NCI-H82 (cell line): ENCODE measurements at regions not wholly inside any gene's neighbourhood (a gene's known extent, or its start where the extent isn't known, plus 50 kb on each side); places are given as distances from the start of the nearest gene placed in this dataset.

Experiments used
- DNase-seq: peaks from one replicate; lab custom pipeline; 2025; lab: John Stamatoyannopoulos, UW

DNA sequence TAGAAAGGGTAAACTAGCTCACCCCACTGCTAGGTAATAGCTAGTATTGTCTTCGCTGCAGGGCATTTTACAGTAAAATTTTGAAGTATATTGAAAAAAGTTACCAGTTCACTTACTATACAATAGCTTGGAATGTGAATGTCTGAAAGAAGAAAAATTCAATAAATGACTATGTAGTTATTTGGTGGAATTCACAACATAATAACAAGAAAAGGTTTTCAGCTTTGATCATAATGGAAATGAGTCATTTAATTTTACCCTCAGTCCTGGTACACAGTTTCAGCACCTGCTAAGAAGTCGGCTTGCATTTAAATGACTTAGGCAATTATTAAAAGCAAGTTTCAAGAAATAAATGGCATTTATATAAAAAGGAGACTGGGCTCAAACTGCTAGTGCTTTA is 90.4 kb downstream of the NUP35 start:
- DNase-seq: no peak

- DNase-seq: no peak
Measured at GRCh38 chr2:183215917-183216316, 91.7 kb downstream of the NUP35 start.

GRCh38 chr2:183219888-183220287 is 95.6 kb downstream of the NUP35 start:
- no peak for DNase-seq

- DNase-seq: no peak
Measured at GRCh38 chr2:183222751-183223150, 98.5 kb downstream of the NUP35 start.

GRCh38 chr2:183224948-183225347 is 100.7 kb downstream of the NUP35 start:
- DNase-seq: no peak

GRCh38 chr2:183227176-183227575 is 102.9 kb downstream of the NUP35 start:
- no peak for DNase-seq

- DNase-seq: no peak
Measured at GRCh38 chr2:183229386-183229785, 105.1 kb downstream of the NUP35 start.

DNA sequence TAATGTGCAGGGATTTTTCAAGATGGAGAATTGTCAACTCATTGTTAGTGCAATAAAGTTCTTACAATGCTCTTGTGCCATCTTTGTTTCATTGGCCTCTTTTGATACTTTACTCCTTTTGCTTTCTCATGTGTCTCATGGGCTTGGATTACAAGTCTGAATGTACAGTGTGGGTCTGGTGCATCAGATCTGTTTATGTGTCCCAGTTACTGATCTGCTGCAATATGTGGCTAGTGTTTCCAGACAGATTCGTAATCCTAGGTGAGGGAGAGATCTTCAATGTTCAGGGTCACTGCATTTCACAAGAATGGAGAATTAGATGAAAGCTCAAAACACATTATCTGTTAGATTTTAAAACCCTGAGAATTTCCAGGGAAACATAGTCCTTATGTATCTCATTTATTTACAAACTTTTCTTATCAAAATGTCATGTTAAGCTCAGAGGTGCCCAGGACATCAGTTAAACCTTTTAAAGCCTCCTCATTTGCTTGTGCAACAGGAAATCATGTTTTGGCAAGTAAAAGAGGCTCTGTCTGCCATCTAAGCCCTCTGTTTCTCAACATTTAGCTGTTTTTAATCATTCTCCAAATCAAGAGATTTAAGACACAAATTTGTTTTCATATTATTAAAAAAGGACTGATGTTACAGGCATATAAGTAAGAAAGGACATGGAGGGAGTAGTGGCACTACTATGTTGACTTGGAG is 108.1 kb downstream of the NUP35 start:
- peak; percentile 16 for DNase-seq

DNA sequence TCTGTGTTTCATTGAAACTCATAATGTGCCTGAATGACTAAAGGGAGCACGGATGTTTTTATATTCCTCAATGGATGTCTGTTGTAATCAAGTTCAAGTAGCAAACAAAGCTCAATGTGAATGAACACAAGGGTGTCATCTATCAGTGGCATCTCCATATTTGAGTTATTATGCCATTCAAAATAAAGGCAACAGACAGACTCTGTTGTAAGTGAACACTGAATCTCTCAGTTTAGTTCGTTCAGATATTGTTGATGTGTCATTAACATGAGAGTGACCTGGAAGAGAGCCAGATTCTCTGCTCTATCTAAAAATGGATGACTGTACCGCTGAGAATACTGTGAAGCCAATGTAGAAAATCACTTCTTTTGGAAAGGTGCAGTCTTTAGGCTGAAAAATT is 118.7 kb downstream of the NUP35 start:
- peak; percentile 68 for DNase-seq

- DNase-seq: peak; percentile 95
Measured at GRCh38 chr2:183243758-183244157, 119.5 kb downstream of the NUP35 start.

DNA sequence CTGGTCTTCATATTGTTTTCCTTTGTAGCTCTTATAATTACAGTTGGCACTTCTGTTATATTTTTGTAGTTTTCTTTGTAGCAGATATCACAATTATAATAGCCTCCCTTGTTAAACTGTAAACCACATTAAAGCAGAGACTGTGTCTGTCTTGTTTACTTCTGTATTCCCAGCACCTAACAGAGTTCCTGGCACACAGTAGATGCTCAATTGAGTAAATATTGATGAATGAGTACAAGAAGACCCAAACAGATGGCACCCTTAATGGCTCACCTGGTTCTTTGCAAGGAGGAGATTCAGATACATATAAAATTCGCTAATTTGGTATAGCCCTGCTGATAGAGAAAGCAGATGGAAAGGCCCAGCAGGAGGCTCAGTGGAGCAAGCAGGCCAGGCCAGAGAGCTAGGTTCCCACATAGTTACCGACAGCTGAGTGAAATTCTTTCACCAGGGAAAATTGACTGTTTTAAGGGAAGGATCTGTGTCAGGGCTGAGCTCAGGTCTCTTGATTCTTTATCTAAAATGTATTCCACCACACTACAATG is 120.1 kb downstream of the NUP35 start:
- DNase-seq: peak; percentile 74

- DNase-seq: peak; percentile 75
Measured at GRCh38 chr2:183248866-183249567, 124.8 kb downstream of the NUP35 start.

- peak; percentile 43 for DNase-seq
Measured at GRCh38 chr2:183250061-183250460, 125.8 kb downstream of the NUP35 start.

DNA sequence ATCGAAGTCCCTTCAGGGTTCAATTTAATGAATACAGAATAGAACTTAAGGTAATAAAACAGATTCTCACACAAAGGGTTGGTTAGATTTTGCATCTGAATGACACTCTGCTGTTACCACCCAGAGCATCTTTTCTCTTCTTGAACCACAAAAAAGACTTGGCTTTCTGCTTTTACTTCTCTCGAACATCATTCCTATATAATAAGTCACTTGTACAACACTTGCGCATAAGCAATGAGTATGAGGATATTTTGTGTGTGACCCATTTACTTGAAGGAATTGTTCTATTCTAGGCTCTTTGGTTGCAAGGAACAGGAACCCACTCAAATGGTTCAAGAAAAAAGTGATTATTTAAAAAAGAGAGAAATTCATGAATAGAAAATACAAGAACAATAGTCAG is 126.2 kb downstream of the NUP35 start:
- DNase-seq: no peak

DNA sequence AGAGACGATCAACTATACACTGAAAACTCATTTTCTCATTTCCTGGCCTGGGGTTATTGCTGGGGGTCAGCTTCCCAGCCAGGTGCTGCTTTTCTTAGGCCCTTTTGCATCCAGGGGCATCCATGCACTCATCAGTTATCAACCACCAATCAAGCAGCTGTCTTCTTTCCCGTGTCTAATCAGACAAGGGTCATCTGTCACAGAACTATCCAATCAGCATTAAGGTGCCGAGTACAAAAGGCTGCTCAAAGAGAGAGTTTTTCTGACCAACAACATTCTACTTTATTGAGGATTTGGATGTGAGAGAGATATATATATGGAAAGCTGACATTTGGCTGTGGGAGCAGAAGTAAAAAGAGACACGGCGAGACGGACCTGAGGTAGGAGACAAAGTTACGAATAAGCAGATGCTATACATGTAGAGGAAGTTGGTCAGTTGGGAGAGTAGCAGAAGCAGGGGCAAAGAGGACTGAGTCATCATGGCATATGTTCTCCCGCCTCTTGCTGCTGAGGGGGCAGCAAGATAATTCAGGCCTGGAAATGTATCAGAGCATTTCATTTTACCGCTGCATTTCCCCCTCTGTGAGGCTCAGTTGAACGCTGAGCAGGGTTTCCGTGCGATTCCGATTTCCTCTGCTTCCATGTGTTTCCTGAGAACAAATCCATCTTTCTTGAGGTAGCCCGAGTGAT is 129.3 kb downstream of the NUP35 start:
- peak; percentile 7 for DNase-seq

- no peak for DNase-seq
Measured at GRCh38 chr2:183255411-183255810, 131.2 kb downstream of the NUP35 start.

- no peak for DNase-seq
Measured at GRCh38 chr2:183259921-183260320, 135.7 kb downstream of the NUP35 start.

GRCh38 chr2:183260527-183260926 is 136.3 kb downstream of the NUP35 start:
- DNase-seq: no peak

DNA sequence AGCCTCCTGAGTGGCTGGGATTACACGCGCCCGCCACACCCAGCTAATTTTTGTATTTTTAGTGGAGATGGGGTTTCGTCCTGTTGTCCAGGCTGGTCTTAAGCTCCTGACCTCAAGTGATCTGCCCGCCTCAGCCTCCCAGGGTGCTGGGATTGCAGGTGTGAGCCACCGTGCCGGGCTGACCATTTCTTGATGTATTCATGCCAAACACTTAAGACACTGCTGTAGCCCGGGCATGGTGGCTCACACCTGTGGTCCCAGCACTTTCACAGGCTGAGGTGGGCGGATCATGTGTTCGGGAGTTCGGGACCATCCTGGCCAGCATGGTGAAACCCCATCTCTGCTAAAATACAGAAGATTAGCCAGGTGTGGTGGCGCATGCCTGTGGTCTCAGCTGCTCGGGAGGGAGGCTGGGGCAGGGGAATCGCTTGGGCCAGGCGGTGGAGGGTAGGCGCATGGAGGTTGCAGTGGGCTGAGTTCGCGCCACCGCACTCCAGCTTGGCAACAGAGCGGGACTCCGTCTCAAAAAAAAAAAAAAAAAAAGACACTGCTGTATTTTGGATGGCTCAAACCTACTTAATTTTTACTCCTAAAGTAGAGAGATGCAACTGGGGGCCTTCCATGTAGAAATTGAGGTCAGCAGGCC is 140.8 kb downstream of the NUP35 start:
- DNase-seq: no peak

DNA sequence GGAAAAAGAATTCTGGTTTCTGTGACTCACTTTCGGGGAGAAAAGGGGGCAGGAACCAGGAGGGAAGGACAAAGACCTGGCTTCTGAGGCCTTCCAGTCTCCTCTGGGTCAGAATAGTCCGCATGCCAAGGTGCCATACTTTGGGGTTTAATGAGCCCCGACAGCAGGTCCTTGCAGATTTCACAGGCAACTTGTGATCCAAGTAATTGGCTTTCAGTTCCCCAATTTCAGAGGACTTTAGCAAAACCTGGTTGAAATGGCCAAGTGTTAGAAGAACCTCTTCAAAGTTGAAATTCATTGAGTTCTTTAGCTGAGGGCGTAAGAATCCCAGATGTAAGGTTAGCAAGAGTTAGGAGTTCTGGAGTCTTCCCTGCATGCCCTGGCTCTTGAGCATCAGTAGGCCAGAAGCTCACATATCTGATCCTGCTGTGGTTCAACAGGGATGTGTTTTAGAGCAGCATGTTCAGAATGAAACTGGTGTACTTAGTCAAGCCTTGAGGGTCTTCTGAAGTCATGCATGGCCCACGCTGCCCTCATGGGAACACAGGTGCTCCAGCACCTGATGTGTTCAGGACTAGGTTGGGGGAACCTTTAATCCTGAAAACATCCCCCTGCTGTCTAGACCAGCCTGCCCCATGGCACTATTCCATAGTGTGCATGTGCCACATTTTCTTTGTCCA is 143.0 kb downstream of the NUP35 start:
- DNase-seq: no peak

GRCh38 chr2:183269956-183270355 is 145.7 kb downstream of the NUP35 start:
- no peak for DNase-seq

GRCh38 chr2:183283209-183283608 is 159.0 kb downstream of the NUP35 start:
- no peak for DNase-seq
